Mesenchymal stem cell (in vitro differentiated cells and primary cell): ENCODE measurements at regions not wholly inside any gene's neighbourhood (a gene's known extent, or its start where the extent isn't known, plus 50 kb on each side); places are given as distances from the start of the nearest gene placed in this dataset.

ENCODE experiments used
- DNase-seq: peaks from one replicate; pipeline ENCODE4 v3.0.0-alpha.2; 2013
- H2AFZ ChIP-seq: one replicate; pipeline ENCODE4 v1.6.1; 2013; ENCODE audit warnings: low read depth, mild to moderate bottlenecking, control low read depth, inconsistent platforms, low read length, moderate library complexity
- H2AK5ac ChIP-seq: 2 replicates; pipeline ENCODE4 v1.6.1; 2013; ENCODE audit warnings: low read length, moderate library complexity, mild to moderate bottlenecking, inconsistent platforms; ENCODE audit not compliant: severe bottlenecking
- H2BK120ac ChIP-seq: one replicate; pipeline ENCODE4 v1.6.1; 2013; ENCODE audit warnings: low read depth, mild to moderate bottlenecking, inconsistent platforms, low read length, moderate library complexity
- H2BK12ac ChIP-seq, 2 experiments: one replicate each; pipeline ENCODE4 v1.6.1; 2013; ENCODE audit warnings: inconsistent platforms in 2 of 2, low read length in 2 of 2, mild to moderate bottlenecking in 2 of 2, moderate library complexity in 2 of 2, control low read depth in 1 of 2
- H2BK15ac ChIP-seq: one replicate; pipeline ENCODE4 v1.6.1; 2013; ENCODE audit warnings: mild to moderate bottlenecking, low read depth, inconsistent platforms; ENCODE audit not compliant: poor library complexity, severe bottlenecking
- H2BK5ac ChIP-seq: 2 replicates; pipeline ENCODE4 v1.6.1; 2013; ENCODE audit warnings: low read depth, mild to moderate bottlenecking, low read length, control low read depth, inconsistent platforms; ENCODE audit not compliant: poor library complexity, severe bottlenecking
- H3K14ac ChIP-seq, 2 experiments: one replicate each; pipeline ENCODE4 v1.6.1; 2013; ENCODE audit warnings: inconsistent platforms in 2 of 2, low read length in 2 of 2, control low read depth in 1 of 2, mild to moderate bottlenecking in 1 of 2, moderate library complexity in 1 of 2
- H3K18ac ChIP-seq, 2 experiments: one replicate each; pipeline ENCODE4 v1.6.1; 2013; ENCODE audit warnings: inconsistent platforms in 2 of 2, low read length in 2 of 2, control low read depth in 1 of 2, low read depth in 1 of 2, mild to moderate bottlenecking in 1 of 2
- H3K23ac ChIP-seq, 2 experiments: one replicate each; pipeline ENCODE4 v1.6.1; 2013; ENCODE audit warnings: inconsistent platforms in 2 of 2, low read length in 2 of 2, mild to moderate bottlenecking in 2 of 2, moderate library complexity in 2 of 2, control low read depth in 1 of 2
- H3K27ac ChIP-seq: 2 replicates; pipeline ENCODE4 v1.5.1; 2013; ENCODE audit warnings: mild to moderate bottlenecking, moderate library complexity, low read length, control low read depth, inconsistent platforms; ENCODE audit not compliant: poor library complexity, severe bottlenecking
- H3K27me3 ChIP-seq, 2 experiments: 2 replicates each; pipeline versions ENCODE4 v1.6.1 to v1.7.0; 2013; ENCODE audit warnings: low read length in 2 of 2, mild to moderate bottlenecking in 2 of 2, moderate library complexity in 2 of 2, control low read depth in 1 of 2, inconsistent platforms in 1 of 2; ENCODE audit not compliant: control insufficient read depth in 1 of 2, insufficient read depth in 1 of 2
- H3K36me3 ChIP-seq, 2 experiments: 2 replicates each; pipeline versions ENCODE4 v1.6.1 to v1.7.0; 2013; ENCODE audit warnings: low read length in 2 of 2, control low read depth in 1 of 2, inconsistent platforms in 1 of 2, low read depth in 1 of 2, mild to moderate bottlenecking in 1 of 2; ENCODE audit not compliant: insufficient read depth in 2 of 2, control insufficient read depth in 1 of 2
- H3K4ac ChIP-seq, 2 experiments: one replicate each; pipeline ENCODE4 v1.6.1; 2013; ENCODE audit warnings: inconsistent platforms in 2 of 2, low read length in 2 of 2, mild to moderate bottlenecking in 2 of 2, moderate library complexity in 2 of 2, control low read depth in 1 of 2, low read depth in 1 of 2
- H3K4me1 ChIP-seq: 2 replicates; pipeline ENCODE4 v1.6.1; 2013; ENCODE audit warnings: low read depth, low read length, control low read depth; ENCODE audit not compliant: control insufficient read depth, insufficient read depth
- H3K4me2 ChIP-seq: 2 replicates; pipeline ENCODE4 v1.6.1; 2013; ENCODE audit warnings: low read length, mild to moderate bottlenecking, inconsistent platforms; ENCODE audit not compliant: poor library complexity, severe bottlenecking
- H3K4me3 ChIP-seq, 2 experiments: 2 replicates each; pipeline versions ENCODE4 v1.5.1 to v1.7.0; 2013; ENCODE audit warnings: low read length in 2 of 2, mild to moderate bottlenecking in 2 of 2, control low read depth in 1 of 2, low read depth in 1 of 2; ENCODE audit not compliant: insufficient read depth in 1 of 2
- H3K79me1 ChIP-seq: replicated peaks from 2 replicates; pipeline ENCODE4 v1.6.1; 2013; ENCODE audit warnings: mild to moderate bottlenecking, control low read depth, low read length, inconsistent platforms; ENCODE audit not compliant: poor library complexity, severe bottlenecking
- H3K9ac ChIP-seq: 2 replicates; pipeline ENCODE4 v1.7.0; 2013; ENCODE audit warnings: mild to moderate bottlenecking, low read length, moderate library complexity
- H3K9me3 ChIP-seq: 2 replicates; pipeline ENCODE4 v1.7.0; 2013; ENCODE audit warnings: mild to moderate bottlenecking, low read length; ENCODE audit not compliant: control insufficient read depth
- H4K8ac ChIP-seq: one replicate; pipeline ENCODE4 v1.6.1; 2013; ENCODE audit warnings: inconsistent platforms, mild to moderate bottlenecking, low read length, moderate library complexity
- H4K91ac ChIP-seq: one replicate; pipeline ENCODE4 v1.6.1; 2013; ENCODE audit warnings: mild to moderate bottlenecking, low read length, inconsistent platforms
- whole genome bisulfite sequencing: methylation state at CpG from one replicate; pipeline ENCODE4 v1.1.7; 2013; ENCODE audit warnings: mixed read lengths; 5-methylcytosine and 5-hydroxymethylcytosine counted together

- Histone ChIP-seq H4K91ac (no peak overlapping the region), H4K8ac (no peak overlapping the region), H3K4ac (no peak overlapping the region), H3K4me3 (no peak overlapping the region), H3K79me1 (no peaks in the 10 kb centered on the region), H3K4me2 (no peak overlapping the region), H3K27ac (no peak overlapping the region), H2BK15ac (no peak overlapping the region), H3K14ac (no peak overlapping the region), H2AK5ac (no peak overlapping the region), H3K9me3 (peaks cover 5% of the 10 kb centered on the region), H2BK120ac (no peak overlapping the region), H3K36me3 (no peaks in the 10 kb centered on the region), H3K9ac (no peak overlapping the region), H2AFZ (no peak overlapping the region), H3K23ac (no peak overlapping the region), H3K18ac (no peak overlapping the region), H2BK5ac (no peak overlapping the region), H2BK12ac (no peak overlapping the region), H3K4me1 (no peaks in the 10 kb centered on the region), H3K27me3 (no peaks in the 10 kb centered on the region)
- no CpG with 5 or more reads among the region's 2 CpGs for WGBS
- DNase-seq: no peak
Observed at GRCh38 chr2:22336414-22336813, 1048.6 kb upstream of the KLHL29 start.

GRCh38 chr2:22340716-22341115 is 1044.3 kb upstream of the KLHL29 start:
- Histone ChIP-seq H2AK5ac (no peak overlapping the region), H3K4me1 (no peaks in the 10 kb centered on the region), H4K91ac (no peak overlapping the region), H4K8ac (no peak overlapping the region), H2BK12ac (no peak overlapping the region), H3K27ac (no peak overlapping the region), H3K14ac (no peak overlapping the region), H3K4me2 (no peak overlapping the region), H2BK120ac (no peak overlapping the region), H3K4ac (no peak overlapping the region), H2BK5ac (no peak overlapping the region), H3K27me3 (no peaks in the 10 kb centered on the region), H3K79me1 (no peaks in the 10 kb centered on the region), H3K36me3 (no peaks in the 10 kb centered on the region), H3K9ac (no peak overlapping the region), H3K18ac (no peak overlapping the region), H2AFZ (no peak overlapping the region), H2BK15ac (no peak overlapping the region), H3K9me3 (no peaks in the 10 kb centered on the region), H3K4me3 (no peak overlapping the region), H3K23ac (no peak overlapping the region)
- WGBS: no CpG with 5 or more reads among the region's 2 CpGs
- no peak for DNase-seq

- no peaks in the 10 kb centered on the region for H3K36me3 ChIP-seq
- H3K14ac ChIP-seq: no peak overlapping the region
- no peaks in the 10 kb centered on the region for H3K9me3 ChIP-seq
- no peak for DNase-seq
- H3K23ac ChIP-seq: no peak overlapping the region
- no peak overlapping the region for H2AK5ac ChIP-seq
- H3K27me3 ChIP-seq: no peaks in the 10 kb centered on the region
- no peak overlapping the region for H3K4me3 ChIP-seq
- no peak overlapping the region for H3K4ac ChIP-seq
- no peak overlapping the region for H3K4me2 ChIP-seq
- 95% methylated on average over 1 of the region's 2 CpGs for WGBS
- H3K18ac ChIP-seq: no peak overlapping the region
- no peak overlapping the region for H4K91ac ChIP-seq
- H3K9ac ChIP-seq: no peak overlapping the region
- no peak overlapping the region for H2BK15ac ChIP-seq
- no peak overlapping the region for H4K8ac ChIP-seq
- no peak overlapping the region for H2BK12ac ChIP-seq
- no peak overlapping the region for H2BK120ac ChIP-seq
- H3K79me1 ChIP-seq: no peaks in the 10 kb centered on the region
- H3K4me1 ChIP-seq: no peaks in the 10 kb centered on the region
- no peak overlapping the region for H3K27ac ChIP-seq
- H2BK5ac ChIP-seq: no peak overlapping the region
- no peak overlapping the region for H2AFZ ChIP-seq
Observed at GRCh38 chr2:22347306-22347705, 1037.7 kb upstream of the KLHL29 start.

- Histone ChIP-seq H3K4me2 (no peak overlapping the region), H3K27me3 (peaks cover 0 to 2% of the 10 kb centered on the region in 2 experiments), H3K36me3 (no peaks in the 10 kb centered on the region), H3K9ac (no peak overlapping the region), H2BK120ac (no peak overlapping the region), H3K4me1 (no peaks in the 10 kb centered on the region), H3K27ac (no peak overlapping the region), H3K4ac (no peak overlapping the region), H3K4me3 (no peak overlapping the region), H2AFZ (no peak overlapping the region), H2BK15ac (no peak overlapping the region), H3K9me3 (no peaks in the 10 kb centered on the region), H3K79me1 (no peaks in the 10 kb centered on the region), H3K18ac (no peak overlapping the region), H2AK5ac (no peak overlapping the region), H4K8ac (no peak overlapping the region), H3K23ac (no peak overlapping the region), H3K14ac (no peak overlapping the region), H2BK12ac (no peak overlapping the region), H2BK5ac (no peak overlapping the region), H4K91ac (no peak overlapping the region)
- WGBS: 88% methylated on average over 7 of the region's 7 CpGs
- DNase-seq: no peak
Observed at GRCh38 chr2:22350621-22351020, 1034.4 kb upstream of the KLHL29 start.
